A673 (cell line): ENCODE measurements at regions not wholly inside any gene's neighbourhood (a gene's known extent, or its start where the extent isn't known, plus 50 kb on each side); places are given as distances from the start of the nearest gene placed in this dataset.

Source experiments
- EZH2 ChIP-seq: fragments of 200-600 bp; sonication (generic); IDR thresholded peaks from 2 replicates; pipeline ENCODE4 v1.6.1; 2017; ENCODE audit warnings: borderline replicate concordance, low read depth, mild to moderate bottlenecking, mixed read lengths, antibody characterized with exemption, low read length; ENCODE audit not compliant: poor library complexity, severe bottlenecking
- TF ChIP-seq, protein P1 (sequence below): fragments of 300-800, 200-600 bp; sonication (generic); conservative IDR thresholded peaks from 2 replicates; pipeline ENCODE4 v1.5.1; 2017; ENCODE audit warnings: low read depth, mild to moderate bottlenecking, antibody characterized with exemption, low read length, moderate library complexity, mixed read lengths

DNA sequence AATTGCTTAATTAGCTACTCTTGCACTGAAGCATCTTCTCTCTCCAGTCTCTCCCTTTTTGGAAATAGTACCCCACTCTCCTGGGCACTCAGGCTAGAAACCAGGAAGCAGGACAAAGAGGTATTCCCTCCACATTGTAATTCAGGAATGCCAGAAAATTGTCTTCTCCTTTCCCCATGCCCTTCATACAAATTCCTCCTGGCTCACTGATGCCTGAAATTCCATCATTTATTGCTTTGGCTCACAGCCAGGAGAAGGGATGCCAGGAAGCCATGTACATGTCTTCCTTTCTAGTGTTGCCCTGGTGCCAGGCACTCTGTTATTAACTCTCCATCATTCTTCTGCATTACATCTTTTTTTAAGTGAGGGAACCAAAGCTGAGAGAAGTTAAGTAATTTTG, 716.5 kb upstream of the C9orf72 start:
- TF ChIP-seq, protein P1, sequence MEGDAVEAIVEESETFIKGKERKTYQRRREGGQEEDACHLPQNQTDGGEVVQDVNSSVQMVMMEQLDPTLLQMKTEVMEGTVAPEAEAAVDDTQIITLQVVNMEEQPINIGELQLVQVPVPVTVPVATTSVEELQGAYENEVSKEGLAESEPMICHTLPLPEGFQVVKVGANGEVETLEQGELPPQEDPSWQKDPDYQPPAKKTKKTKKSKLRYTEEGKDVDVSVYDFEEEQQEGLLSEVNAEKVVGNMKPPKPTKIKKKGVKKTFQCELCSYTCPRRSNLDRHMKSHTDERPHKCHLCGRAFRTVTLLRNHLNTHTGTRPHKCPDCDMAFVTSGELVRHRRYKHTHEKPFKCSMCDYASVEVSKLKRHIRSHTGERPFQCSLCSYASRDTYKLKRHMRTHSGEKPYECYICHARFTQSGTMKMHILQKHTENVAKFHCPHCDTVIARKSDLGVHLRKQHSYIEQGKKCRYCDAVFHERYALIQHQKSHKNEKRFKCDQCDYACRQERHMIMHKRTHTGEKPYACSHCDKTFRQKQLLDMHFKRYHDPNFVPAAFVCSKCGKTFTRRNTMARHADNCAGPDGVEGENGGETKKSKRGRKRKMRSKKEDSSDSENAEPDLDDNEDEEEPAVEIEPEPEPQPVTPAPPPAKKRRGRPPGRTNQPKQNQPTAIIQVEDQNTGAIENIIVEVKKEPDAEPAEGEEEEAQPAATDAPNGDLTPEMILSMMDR: no peak
- no peak for TF ChIP-seq EZH2
